ENCODE measurements at regions not wholly inside any gene's neighbourhood (a gene's known extent, or its start where the extent isn't known, plus 50 kb on each side); places are given as distances from the start of the nearest gene placed in this dataset.
A peak's percentile ranks its signal among the peaks of the same experiment; 100 is the strongest.

- TF ChIP-seq JUND (IDR thresholded peaks at IDR 0.05) (no peak), TCF7L2 (IDR thresholded peaks at IDR 0.05; ENCODE audit: borderline replicate concordance, extremely low read depth, insufficient read depth, insufficient read length) (peak; percentile 84), POLR2AphosphoS5 (IDR thresholded peaks at IDR 0.05; ENCODE audit: low read depth, low read length) (peak; percentile 63), YY1 (IDR thresholded peaks at IDR 0.05; ENCODE audit: extremely low read depth, insufficient replicate concordance, low read depth, low read length) (peak; percentile 54), ZNF274 (IDR thresholded peaks at IDR 0.05; ENCODE audit: low read depth, low read length) (no peak), EGR1 (IDR thresholded peaks at IDR 0.05; ENCODE audit: low read depth) (no peak), POLR2A (IDR thresholded peaks at IDR 0.05; ENCODE audit: borderline replicate concordance, extremely low read depth, insufficient read depth, insufficient read length) (no peak)
- TF ChIP-seq, protein P1, sequence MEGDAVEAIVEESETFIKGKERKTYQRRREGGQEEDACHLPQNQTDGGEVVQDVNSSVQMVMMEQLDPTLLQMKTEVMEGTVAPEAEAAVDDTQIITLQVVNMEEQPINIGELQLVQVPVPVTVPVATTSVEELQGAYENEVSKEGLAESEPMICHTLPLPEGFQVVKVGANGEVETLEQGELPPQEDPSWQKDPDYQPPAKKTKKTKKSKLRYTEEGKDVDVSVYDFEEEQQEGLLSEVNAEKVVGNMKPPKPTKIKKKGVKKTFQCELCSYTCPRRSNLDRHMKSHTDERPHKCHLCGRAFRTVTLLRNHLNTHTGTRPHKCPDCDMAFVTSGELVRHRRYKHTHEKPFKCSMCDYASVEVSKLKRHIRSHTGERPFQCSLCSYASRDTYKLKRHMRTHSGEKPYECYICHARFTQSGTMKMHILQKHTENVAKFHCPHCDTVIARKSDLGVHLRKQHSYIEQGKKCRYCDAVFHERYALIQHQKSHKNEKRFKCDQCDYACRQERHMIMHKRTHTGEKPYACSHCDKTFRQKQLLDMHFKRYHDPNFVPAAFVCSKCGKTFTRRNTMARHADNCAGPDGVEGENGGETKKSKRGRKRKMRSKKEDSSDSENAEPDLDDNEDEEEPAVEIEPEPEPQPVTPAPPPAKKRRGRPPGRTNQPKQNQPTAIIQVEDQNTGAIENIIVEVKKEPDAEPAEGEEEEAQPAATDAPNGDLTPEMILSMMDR (IDR thresholded peaks at IDR 0.05 in 2 of 3, conservative IDR thresholded peaks at IDR 0.05 in 1 of 3; ENCODE audit: borderline replicate concordance in 1 of 3, insufficient read depth in 1 of 3, low read depth in 2 of 3, low read length in 2 of 3): peak in 2 of 3 experiments; percentile 62 to 71; a peak in 4 of 6 replicates
- TF ChIP-seq, protein P2, sequence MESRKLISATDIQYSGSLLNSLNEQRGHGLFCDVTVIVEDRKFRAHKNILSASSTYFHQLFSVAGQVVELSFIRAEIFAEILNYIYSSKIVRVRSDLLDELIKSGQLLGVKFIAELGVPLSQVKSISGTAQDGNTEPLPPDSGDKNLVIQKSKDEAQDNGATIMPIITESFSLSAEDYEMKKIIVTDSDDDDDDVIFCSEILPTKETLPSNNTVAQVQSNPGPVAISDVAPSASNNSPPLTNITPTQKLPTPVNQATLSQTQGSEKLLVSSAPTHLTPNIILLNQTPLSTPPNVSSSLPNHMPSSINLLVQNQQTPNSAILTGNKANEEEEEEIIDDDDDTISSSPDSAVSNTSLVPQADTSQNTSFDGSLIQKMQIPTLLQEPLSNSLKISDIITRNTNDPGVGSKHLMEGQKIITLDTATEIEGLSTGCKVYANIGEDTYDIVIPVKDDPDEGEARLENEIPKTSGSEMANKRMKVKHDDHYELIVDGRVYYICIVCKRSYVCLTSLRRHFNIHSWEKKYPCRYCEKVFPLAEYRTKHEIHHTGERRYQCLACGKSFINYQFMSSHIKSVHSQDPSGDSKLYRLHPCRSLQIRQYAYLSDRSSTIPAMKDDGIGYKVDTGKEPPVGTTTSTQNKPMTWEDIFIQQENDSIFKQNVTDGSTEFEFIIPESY (IDR thresholded peaks at IDR 0.05; ENCODE audit: extremely low read depth, insufficient replicate concordance, low read length): no peak
These were observed 95.1 kb downstream of the ZFP36L2 start for GRCh38 chr2:43131051-43131889.

More at GRCh38 chr2:43131051-43131889, 95.1 kb downstream of the ZFP36L2 start:
- no peaks in the 10 kb centered on the region for H3K9me2 ChIP-seq (ENCODE audit: insufficient read depth)
- H3K4me2 ChIP-seq (ENCODE audit: low read length): peak overlapping the region; percentile 84
- BruUV-seq (replicated peaks): no TSS peak
- no peaks in the 10 kb centered on the region for H3K36me3 ChIP-seq (ENCODE audit: control insufficient read depth in 1 of 2, insufficient read depth in 2 of 2, low read length in 2 of 2)
- ChIA-PET RAD21 (ENCODE audit: low non-redundant PET in 1 of 2, low total read pairs in 2 of 2, uncharacterized antibody in 2 of 2, unreplicated experiment in 2 of 2) (interaction anchor here (0.6 to 1.4 kb wide), 4 partner anchors 96 to 1119 kb away, joined by 3 to 5 read pairs (median 3); no protein-coding TSS in a partner anchor), CTCF (interaction anchor here (1.0 to 3.6 kb wide), 5 partner anchors 25 to 353 kb away, joined by 3 to 35 read pairs (median 3); partner anchors contain the start of gene ZFP36L2), POLR2A (interaction anchor here (1.1 to 2.0 kb wide), 2 partner anchors 95 to 97 kb away, joined by 4 to 7 read pairs; partner anchors contain the start of gene ZFP36L2)
- intact Hi-C loops (cut with micrococcal nuclease): loop anchor here (1.0 to 5.0 kb wide), 6 partner anchors 98 to 411 kb away; no protein-coding TSS in a partner anchor
- DNase-seq (ENCODE audit: low read depth, low spot score): peak; percentile 89
- no peaks in the 10 kb centered on the region for H3K79me2 ChIP-seq (ENCODE audit: insufficient read depth, low read length)
- H3K9ac ChIP-seq (ENCODE audit: low read length): peak overlapping the region; percentile 44
- H3K4me3 ChIP-seq (replicated peaks in 1 of 2; ENCODE audit: low read depth in 1 of 2, low read length in 2 of 2): peak overlapping the region; percentile 25 to 41
- H3K4me1 ChIP-seq (ENCODE audit: control insufficient read depth in 1 of 2, insufficient read depth in 2 of 2, low read length in 2 of 2): peaks cover 20 to 23% of the 10 kb centered on the region in 2 experiments
- ATAC-seq: peak; percentile 80
- no peaks in the 10 kb centered on the region for H3K9me3 ChIP-seq (ENCODE audit: control insufficient read depth in 1 of 2, insufficient read depth in 1 of 2, low read depth in 1 of 2, low read length in 2 of 2)
- no peaks in the 10 kb centered on the region for H4K20me1 ChIP-seq (ENCODE audit: insufficient read depth)
- H3K27me3 ChIP-seq (ENCODE audit: insufficient read depth, low read length): no peaks in the 10 kb centered on the region
- H2AFZ ChIP-seq (ENCODE audit: low read depth, low read length, poor library complexity, severe bottlenecking): peak overlapping the region; percentile 90
- H3K27ac ChIP-seq (ENCODE audit: low read depth, low read length): peak overlapping the region; percentile 65
